ENCODE measurements at regions not wholly inside any gene's neighbourhood (a gene's known extent, or its start where the extent isn't known, plus 50 kb on each side); places are given as distances from the start of the nearest gene placed in this dataset.

- H3K27ac Mint-ChIP-seq: no peak overlapping the region
- peaks cover 22% of the 10 kb centered on the region for H3K27me3 Mint-ChIP-seq
- H3K4me1 Mint-ChIP-seq (ENCODE audit: low read depth): no peaks in the 10 kb centered on the region
- H3K36me3 Mint-ChIP-seq (ENCODE audit: low read depth): no peaks in the 10 kb centered on the region
- H3K4me3 Mint-ChIP-seq: no peak overlapping the region
- H3K9me3 Mint-ChIP-seq: no peaks in the 10 kb centered on the region
Observed at GRCh38 chr1:91092503-91092902, 70.7 kb upstream of the ZNF644 start.

GRCh38 chr1:91091812-91092211 is 70.0 kb upstream of the ZNF644 start:
- Mint-ChIP-seq H3K36me3 (ENCODE audit: low read depth) (no peaks in the 10 kb centered on the region), H3K4me1 (ENCODE audit: low read depth) (no peaks in the 10 kb centered on the region), H3K9me3 (no peaks in the 10 kb centered on the region), H3K4me3 (no peak overlapping the region), H3K27me3 (peaks cover 22% of the 10 kb centered on the region), H3K27ac (no peak overlapping the region)

- H3K9me3 Mint-ChIP-seq: no peaks in the 10 kb centered on the region
- peaks cover 4% of the 10 kb centered on the region for H3K27me3 Mint-ChIP-seq
- H3K4me1 Mint-ChIP-seq (ENCODE audit: low read depth): no peaks in the 10 kb centered on the region
- no peak overlapping the region for H3K4me3 Mint-ChIP-seq
- no peaks in the 10 kb centered on the region for H3K36me3 Mint-ChIP-seq (ENCODE audit: low read depth)
- H3K27ac Mint-ChIP-seq: no peak overlapping the region
Observed at GRCh38 chr1:91080650-91081049, 58.8 kb upstream of the ZNF644 start.

GRCh38 chr1:91078859-91079258 is 57.0 kb upstream of the ZNF644 start:
- no peaks in the 10 kb centered on the region for H3K36me3 Mint-ChIP-seq (ENCODE audit: low read depth)
- no peak overlapping the region for H3K27ac Mint-ChIP-seq
- H3K9me3 Mint-ChIP-seq: no peaks in the 10 kb centered on the region
- H3K27me3 Mint-ChIP-seq: peaks cover 4% of the 10 kb centered on the region
- H3K4me3 Mint-ChIP-seq: no peak overlapping the region
- no peaks in the 10 kb centered on the region for H3K4me1 Mint-ChIP-seq (ENCODE audit: low read depth)

GRCh38 chr1:91076834-91077233 is 55.0 kb upstream of the ZNF644 start:
- Mint-ChIP-seq H3K36me3 (ENCODE audit: low read depth) (no peaks in the 10 kb centered on the region), H3K27ac (no peak overlapping the region), H3K4me1 (ENCODE audit: low read depth) (no peaks in the 10 kb centered on the region), H3K4me3 (no peak overlapping the region), H3K9me3 (no peaks in the 10 kb centered on the region), H3K27me3 (peaks cover 3% of the 10 kb centered on the region)

- no peaks in the 10 kb centered on the region for H3K9me3 Mint-ChIP-seq
- H3K27ac Mint-ChIP-seq: no peak overlapping the region
- H3K36me3 Mint-ChIP-seq (ENCODE audit: low read depth): no peaks in the 10 kb centered on the region
- peaks cover 3% of the 10 kb centered on the region for H3K27me3 Mint-ChIP-seq
- no peaks in the 10 kb centered on the region for H3K4me1 Mint-ChIP-seq (ENCODE audit: low read depth)
- no peak overlapping the region for H3K4me3 Mint-ChIP-seq
Observed at GRCh38 chr1:91075233-91076135, 53.6 kb upstream of the ZNF644 start.

GRCh38 chr1:91073299-91073698 is 51.5 kb upstream of the ZNF644 start:
- Mint-ChIP-seq H3K27ac (no peak overlapping the region), H3K4me3 (no peak overlapping the region), H3K27me3 (peaks cover 3% of the 10 kb centered on the region), H3K36me3 (ENCODE audit: low read depth) (no peaks in the 10 kb centered on the region), H3K4me1 (ENCODE audit: low read depth) (no peaks in the 10 kb centered on the region), H3K9me3 (no peaks in the 10 kb centered on the region)

GRCh38 chr1:91071838-91072237 is 50.0 kb upstream of the ZNF644 start:
- H3K4me1 Mint-ChIP-seq (ENCODE audit: low read depth): no peaks in the 10 kb centered on the region
- H3K4me3 Mint-ChIP-seq: no peak overlapping the region

More at GRCh38 chr1:91071838-91072237, 50.0 kb upstream of the ZNF644 start:
- H3K27ac Mint-ChIP-seq: no peak overlapping the region
- H3K9me3 Mint-ChIP-seq: no peaks in the 10 kb centered on the region
- H3K27me3 Mint-ChIP-seq: peaks cover 3% of the 10 kb centered on the region
- no peaks in the 10 kb centered on the region for H3K36me3 Mint-ChIP-seq (ENCODE audit: low read depth)

Data from stimulated activated naive CD8-positive, alpha-beta T cell treated with anti-CD3 and anti-CD28 coated beads, Interleukin-15, Interleukin-2, amounts not matched to agents 100 ng/mL and 50 ng/mL, for 24 hours (primary cell).